ENCODE measurements at regions not wholly inside any gene's neighbourhood (a gene's known extent, or its start where the extent isn't known, plus 50 kb on each side); places are given as distances from the start of the nearest gene placed in this dataset.

- Histone ChIP-seq H3K4me1 (ENCODE audit: control insufficient read depth, insufficient read depth, low read length) (peaks cover 4% of the 10 kb centered on the region), H3K9me3 (ENCODE audit: control insufficient read depth, insufficient read depth, low read length) (no peaks in the 10 kb centered on the region), H3K56ac (ENCODE audit: extremely low read depth, insufficient read depth, low read length) (no peak overlapping the region), H2AK9ac (replicated peaks; ENCODE audit: low read depth, low read length, poor library complexity) (no peak overlapping the region), H4K91ac (ENCODE audit: insufficient read depth, low read depth, low read length) (no peak overlapping the region), H3K4me2 (ENCODE audit: low read depth, low read length) (no peak overlapping the region), H2BK5ac (ENCODE audit: low read depth, low read length, poor library complexity, severe bottlenecking) (no peak overlapping the region), H2AK5ac (ENCODE audit: low read depth, low read length) (no peak overlapping the region), H2BK120ac (ENCODE audit: low read depth, low read length) (no peak overlapping the region), H3K36me3 (ENCODE audit: control insufficient read depth, insufficient read depth, low read length) (no peaks in the 10 kb centered on the region), H3K14ac (replicated peaks; ENCODE audit: low read depth, low read length) (no peak overlapping the region), H4K20me1 (ENCODE audit: insufficient read depth, low read length) (no peaks in the 10 kb centered on the region), H4K8ac (ENCODE audit: low read depth in 2 of 2, low read length in 2 of 2) (no peak overlapping the region), H3K18ac (ENCODE audit: low read depth, low read length) (no peak overlapping the region), H4K5ac (ENCODE audit: low read depth, low read length) (no peak overlapping the region), H3K27ac (ENCODE audit: insufficient read depth, low read length) (no peak overlapping the region), H3K27me3 (ENCODE audit: control insufficient read depth, insufficient read depth, low read length) (no peaks in the 10 kb centered on the region), H3K9me1 (ENCODE audit: insufficient read depth, low read length) (no peaks in the 10 kb centered on the region), H2AFZ (replicated peaks; ENCODE audit: low read length, poor library complexity) (no peak overlapping the region), H2BK15ac (ENCODE audit: low read depth, low read length) (no peak overlapping the region), H2BK20ac (ENCODE audit: low read depth, low read length) (no peak overlapping the region), H3K4ac (ENCODE audit: low read depth, low read length) (no peak overlapping the region), H3K4me3 (ENCODE audit: insufficient read depth, low read depth, low read length) (no peak overlapping the region), H3K79me1 (ENCODE audit: low read depth in 1 of 2, low read length in 2 of 2) (no peaks in the 10 kb centered on the region), H3K23ac (ENCODE audit: low read depth, low read length) (no peak overlapping the region), H3K9ac (ENCODE audit: low read depth, low read length) (no peak overlapping the region)
- ATAC-seq (ENCODE audit: low read depth) (no peak), DNase-seq (no peak)
- in situ Hi-C loops (cut with MboI; ENCODE audit: low sequenced_read_pairs) (no loop called here), intact Hi-C loops (cut with micrococcal nuclease) (no loop called here), dilution Hi-C loops (cut with HindIII; ENCODE audit: low sequenced_read_pairs, unreplicated experiment) (no loop called here)
- no TSS peak for BruUV-seq (replicated peaks)
- ChIA-PET CTCF (no interaction called here), POLR2A (ENCODE audit: unreplicated experiment) (no interaction called here)
- 94% methylated on average over 3 of the region's 5 CpGs; no CpG with 5 or more reads in 1 of the 2 experiments for WGBS, 2 experiments (ENCODE audit: extremely low coverage in 2 of 2, insufficient read length in 1 of 2)
- no peak for TF ChIP-seq ELK1 (IDR thresholded peaks at IDR 0.05; ENCODE audit: borderline replicate concordance, low read depth, low read length)
- no peak for TF ChIP-seq SMC3 (IDR thresholded peaks at IDR 0.05; ENCODE audit: low read depth, low read length)
- no peak for TF ChIP-seq RCOR1 (IDR thresholded peaks at IDR 0.05; ENCODE audit: insufficient replicate concordance, low read length)
- no peak for TF ChIP-seq CTCF (conservative IDR thresholded peaks at IDR 0.05; ENCODE audit: low read depth, low read length)
- TF ChIP-seq RAD21 (IDR thresholded peaks at IDR 0.05; ENCODE audit: low read length) = no peak
These were observed 134.8 kb upstream of the BOD1 start for GRCh38 chr5:173751266-173751600.
